ENCODE measurements at regions not wholly inside any gene's neighbourhood (a gene's known extent, or its start where the extent isn't known, plus 50 kb on each side); places are given as distances from the start of the nearest gene placed in this dataset.

GRCh38 chr15:81514725-81515124 is 140.7 kb upstream of the TMC3 start:
- peak; percentile 18 for FAIRE-seq

GRCh38 chr15:81511138-81511537 is 137.1 kb upstream of the TMC3 start:
- DNase-seq (ENCODE audit: low read depth in 1 of 2, low spot score in 1 of 2) (no peak), ATAC-seq (no peak), FAIRE-seq (no peak)
- Histone ChIP-seq H3K4me1 (no peaks in the 10 kb centered on the region), H3K9me3 (no peaks in the 10 kb centered on the region), H3K4me3 (no peak overlapping the region), H3K4me2 (no peak overlapping the region), H3K27ac (no peak overlapping the region)
- no peak for TF ChIP-seq TP53 (CRISPR knock-in tag; IDR thresholded peaks at IDR 0.05)
- no peak for TF ChIP-seq EHMT2 (IDR thresholded peaks at IDR 0.05; ENCODE audit: low read depth)
- TF ChIP-seq ELK1 (IDR thresholded peaks at IDR 0.05; ENCODE audit: low read depth, low read length): no peak
- no peak for TF ChIP-seq MAX (IDR thresholded peaks at IDR 0.05)
- no peak for TF ChIP-seq CBX8 (IDR thresholded peaks at IDR 0.05)
- TF ChIP-seq GATA3 (IDR thresholded peaks at IDR 0.05; ENCODE audit: borderline replicate concordance): no peak
- no peak for TF ChIP-seq HEYL (CRISPR knock-in tag; IDR thresholded peaks at IDR 0.05)
- under 1% methylated on average over 3 of the region's 3 CpGs for WGBS (ENCODE audit: missing lambda C conversion rate)
- POLR2A ChIA-PET: no interaction called here
- CTCF ChIA-PET: interaction anchor here (1.8 kb wide), 1 partner anchor 51 kb away, joined by 3 read pairs; no protein-coding TSS in a partner anchor

More at GRCh38 chr15:81514725-81515124, 140.7 kb upstream of the TMC3 start:
- Histone ChIP-seq H3K4me3 (no peak overlapping the region), H3K4me2 (no peak overlapping the region), H3K4me1 (no peaks in the 10 kb centered on the region), H3K9me3 (no peaks in the 10 kb centered on the region), H3K27ac (no peak overlapping the region)
- no peak for TF ChIP-seq BHLHE40 (IDR thresholded peaks at IDR 0.05; ENCODE audit: low read depth, low read length)
- TF ChIP-seq HES2 (IDR thresholded peaks at IDR 0.05): no peak
- no peak for TF ChIP-seq NFE2L2 (conservative IDR thresholded peaks at IDR 0.05; ENCODE audit: low read length)
- TF ChIP-seq CHD4 (IDR thresholded peaks at IDR 0.05; ENCODE audit: borderline replicate concordance): no peak
- TF ChIP-seq EP300 (IDR thresholded peaks at IDR 0.05): no peak
- TF ChIP-seq HEYL (CRISPR knock-in tag; IDR thresholded peaks at IDR 0.05): no peak
- no peak for TF ChIP-seq RFX5 (IDR thresholded peaks at IDR 0.05)
- no peak for TF ChIP-seq NPAS2 (CRISPR knock-in tag; IDR thresholded peaks at IDR 0.05; ENCODE audit: borderline replicate concordance)
- TF ChIP-seq HOXB5 (CRISPR knock-in tag; IDR thresholded peaks at IDR 0.05): no peak
- no peak for TF ChIP-seq BCL3 (IDR thresholded peaks at IDR 0.05)
- no peak for TF ChIP-seq USF2 (IDR thresholded peaks at IDR 0.05)
- TF ChIP-seq KDM5A (IDR thresholded peaks at IDR 0.05): no peak
- ATAC-seq (no peak), DNase-seq (ENCODE audit: low read depth in 1 of 2, low spot score in 1 of 2) (no peak)
- 3% methylated on average over 1 of the region's 1 CpG for WGBS (ENCODE audit: missing lambda C conversion rate)
- POLR2A ChIA-PET: no interaction called here
- CTCF ChIA-PET: no interaction called here

GRCh38 chr15:81507831-81508230 is 133.8 kb upstream of the TMC3 start:
- WGBS (ENCODE audit: missing lambda C conversion rate): 2% methylated on average over 3 of the region's 3 CpGs
- POLR2A ChIA-PET: no interaction called here

More at GRCh38 chr15:81507831-81508230, 133.8 kb upstream of the TMC3 start:
- H3K9me3 ChIP-seq: no peaks in the 10 kb centered on the region
- FAIRE-seq (no peak), DNase-seq (ENCODE audit: low read depth in 1 of 2, low spot score in 1 of 2) (no peak), ATAC-seq (no peak)
- H3K4me2 ChIP-seq: no peak overlapping the region
- no peak overlapping the region for H3K27ac ChIP-seq
- H3K4me3 ChIP-seq: no peak overlapping the region
- no peaks in the 10 kb centered on the region for H3K4me1 ChIP-seq
- CTCF ChIA-PET: interaction anchor here (0.8 to 1.3 kb wide), 2 partner anchors 12 to 26 kb away, joined by 4 read pairs; no protein-coding TSS in a partner anchor
- TF ChIP-seq CEBPB (IDR thresholded peaks at IDR 0.05) (no peak), HOXB13 (CRISPR knock-in tag; IDR thresholded peaks at IDR 0.05; ENCODE audit: low read depth) (no peak), CTCF (IDR thresholded peaks at IDR 0.05) (no peak), E2F6 (IDR thresholded peaks at IDR 0.05; ENCODE audit: borderline replicate concordance, low read depth) (no peak), EHF (CRISPR knock-in tag; IDR thresholded peaks at IDR 0.05) (no peak), POLR2AphosphoS2 (conservative IDR thresholded peaks at IDR 0.05; ENCODE audit: low read length) (no peak), CBX8 (IDR thresholded peaks at IDR 0.05) (no peak), RARB (CRISPR knock-in tag; IDR thresholded peaks at IDR 0.05) (no peak), USF2 (IDR thresholded peaks at IDR 0.05) (no peak), MYC (IDR thresholded peaks at IDR 0.05; ENCODE audit: borderline replicate concordance, low read length) (no peak), RNF2 (IDR thresholded peaks at IDR 0.05; ENCODE audit: borderline replicate concordance, low read depth) (no peak)

Measured in A549 (cell line).